Trophoblast cell (in vitro differentiated cells and primary cell): ENCODE measurements at regions not wholly inside any gene's neighbourhood (a gene's known extent, or its start where the extent isn't known, plus 50 kb on each side); places are given as distances from the start of the nearest gene placed in this dataset.

Experiments used
- DNase-seq, 2 donors: peaks; one replicate each; pipeline ENCODE4 v3.0.0-alpha.2; 2016
- H2AFZ ChIP-seq: 2 replicates; pipeline ENCODE4 v1.6.1; 2013; ENCODE audit warnings: low read length, moderate library complexity, mild to moderate bottlenecking; ENCODE audit not compliant: insufficient read depth, poor library complexity
- H2AK5ac ChIP-seq: 2 replicates; pipeline ENCODE4 v1.6.1; 2013; ENCODE audit warnings: mild to moderate bottlenecking, low read length
- H2BK120ac ChIP-seq: 2 replicates; pipeline ENCODE4 v1.6.1; 2013; ENCODE audit warnings: low read length, mild to moderate bottlenecking, moderate library complexity; ENCODE audit not compliant: insufficient read depth, poor library complexity
- H2BK12ac ChIP-seq: 2 replicates; pipeline ENCODE4 v1.6.1; 2013; ENCODE audit warnings: mild to moderate bottlenecking, low read length, moderate library complexity
- H2BK5ac ChIP-seq: 2 replicates; pipeline ENCODE4 v1.6.1; 2013; ENCODE audit warnings: low read length, low read depth, moderate library complexity, mild to moderate bottlenecking; ENCODE audit not compliant: poor library complexity
- H3K14ac ChIP-seq: 2 replicates; pipeline ENCODE4 v1.6.1; 2013; ENCODE audit warnings: mild to moderate bottlenecking, low read length
- H3K18ac ChIP-seq: 2 replicates; pipeline ENCODE4 v1.6.1; 2013; ENCODE audit warnings: mild to moderate bottlenecking, low read length
- H3K23ac ChIP-seq: 2 replicates; pipeline ENCODE4 v1.6.1; 2013; ENCODE audit warnings: low read length
- H3K27ac ChIP-seq: 2 replicates; pipeline ENCODE4 v1.5.1; 2013; ENCODE audit warnings: low read depth, mild to moderate bottlenecking, inconsistent platforms, low read length, moderate library complexity
- H3K27me3 ChIP-seq: 2 replicates; pipeline ENCODE4 v1.6.1; 2013; ENCODE audit warnings: inconsistent platforms, mild to moderate bottlenecking, low read length, moderate library complexity; ENCODE audit not compliant: insufficient read depth
- H3K36me3 ChIP-seq, 2 experiments: 1 replicate in 1 of 2; 2 replicates in 1 of 2; pipeline ENCODE4 v1.6.1; 2013; ENCODE audit warnings: low read length in 2 of 2, mild to moderate bottlenecking in 2 of 2, moderate library complexity in 1 of 2; ENCODE audit not compliant: insufficient read depth in 2 of 2, control insufficient read depth in 1 of 2
- H3K4ac ChIP-seq: 2 replicates; pipeline ENCODE4 v1.6.1; 2013; ENCODE audit warnings: low read depth, mild to moderate bottlenecking, low read length, moderate library complexity
- H3K4me1 ChIP-seq, 2 experiments: 1 replicate in 1 of 2; 2 replicates in 1 of 2; pipeline ENCODE4 v1.6.1; 2013; ENCODE audit warnings: low read length in 2 of 2, mild to moderate bottlenecking in 2 of 2, moderate library complexity in 1 of 2; ENCODE audit not compliant: insufficient read depth in 2 of 2, control insufficient read depth in 1 of 2
- H3K4me2 ChIP-seq: 2 replicates; pipeline ENCODE4 v1.6.1; 2013; ENCODE audit warnings: inconsistent platforms, mild to moderate bottlenecking, low read length, moderate library complexity
- H3K4me3 ChIP-seq: 2 replicates; pipeline ENCODE4 v1.5.1; 2013; ENCODE audit warnings: mild to moderate bottlenecking, low read depth, low read length, inconsistent platforms
- H3K79me1 ChIP-seq: one replicate; pipeline ENCODE4 v1.6.1; 2013; ENCODE audit warnings: low read length
- H3K79me2 ChIP-seq: 2 replicates; pipeline ENCODE4 v1.6.1; 2013; ENCODE audit warnings: low read length, mild to moderate bottlenecking; ENCODE audit not compliant: control insufficient read depth, insufficient read depth, poor library complexity
- H3K9ac ChIP-seq: 2 replicates; pipeline ENCODE4 v1.6.1; 2013; ENCODE audit warnings: mild to moderate bottlenecking, low read length
- H3K9me3 ChIP-seq: 2 replicates; pipeline ENCODE4 v1.6.1; 2013; ENCODE audit warnings: low read depth, mild to moderate bottlenecking, control low read depth, inconsistent platforms, low read length; ENCODE audit not compliant: insufficient read depth
- H4K12ac ChIP-seq: 2 replicates; pipeline ENCODE4 v1.6.1; 2013; ENCODE audit warnings: low read depth, mild to moderate bottlenecking, low read length, moderate library complexity
- H4K8ac ChIP-seq: 2 replicates; pipeline ENCODE4 v1.6.1; 2013; ENCODE audit warnings: low read depth, mild to moderate bottlenecking, low read length, moderate library complexity
- H4K91ac ChIP-seq: one replicate; pipeline ENCODE4 v1.6.1; 2013; ENCODE audit warnings: low read depth, mild to moderate bottlenecking, low read length, moderate library complexity
- WGBS: extraction: QIAGEN DNeasy Blood & Tissue Kit; methylation state at CpG from one replicate; pipeline ENCODE4 v1.1.7; 2013; ENCODE audit warnings: missing lambda C conversion rate; ENCODE audit not compliant: insufficient read length, insufficient coverage; ENCODE audit errors: extremely low coverage; 5-methylcytosine and 5-hydroxymethylcytosine counted together

DNA sequence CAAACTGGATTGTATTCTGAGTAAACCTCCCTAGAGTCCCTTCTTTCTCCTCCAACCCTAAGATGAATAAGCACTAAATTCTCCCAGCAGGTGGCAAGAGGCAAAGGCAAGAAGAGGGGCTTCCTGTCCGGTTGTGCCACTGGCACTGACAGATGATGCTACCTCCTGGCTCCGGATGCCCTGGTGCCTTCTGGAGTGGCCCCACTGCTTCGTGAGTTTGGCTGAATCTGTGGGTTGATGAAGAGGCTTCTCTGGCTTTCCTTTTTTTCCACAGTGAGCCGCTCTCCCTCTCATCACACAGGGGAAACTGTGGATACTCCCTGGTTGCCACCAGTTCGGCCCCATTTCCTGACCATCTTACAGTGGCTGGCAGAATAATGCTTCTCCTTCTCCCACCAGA is 404.7 kb downstream of the GALR1 start:
- Histone ChIP-seq H3K79me2 (no peaks in the 10 kb centered on the region), H3K4me1 (no peaks in the 10 kb centered on the region), H3K79me1 (no peaks in the 10 kb centered on the region), H3K9ac (no peak overlapping the region), H4K12ac (no peak overlapping the region), H3K36me3 (no peaks in the 10 kb centered on the region), H2AK5ac (no peak overlapping the region), H3K4ac (no peak overlapping the region), H3K23ac (no peak overlapping the region), H3K9me3 (no peaks in the 10 kb centered on the region), H3K4me3 (no peak overlapping the region), H3K27me3 (no peaks in the 10 kb centered on the region), H4K8ac (no peak overlapping the region), H2BK120ac (no peak overlapping the region), H3K14ac (no peak overlapping the region), H3K27ac (no peak overlapping the region), H2BK5ac (no peak overlapping the region), H3K4me2 (no peak overlapping the region), H2AFZ (no peak overlapping the region), H3K18ac (no peak overlapping the region), H4K91ac (no peak overlapping the region), H2BK12ac (no peak overlapping the region)
- WGBS = no CpG with 5 or more reads among the region's 5 CpGs
- DNase-seq = no peak

DNA sequence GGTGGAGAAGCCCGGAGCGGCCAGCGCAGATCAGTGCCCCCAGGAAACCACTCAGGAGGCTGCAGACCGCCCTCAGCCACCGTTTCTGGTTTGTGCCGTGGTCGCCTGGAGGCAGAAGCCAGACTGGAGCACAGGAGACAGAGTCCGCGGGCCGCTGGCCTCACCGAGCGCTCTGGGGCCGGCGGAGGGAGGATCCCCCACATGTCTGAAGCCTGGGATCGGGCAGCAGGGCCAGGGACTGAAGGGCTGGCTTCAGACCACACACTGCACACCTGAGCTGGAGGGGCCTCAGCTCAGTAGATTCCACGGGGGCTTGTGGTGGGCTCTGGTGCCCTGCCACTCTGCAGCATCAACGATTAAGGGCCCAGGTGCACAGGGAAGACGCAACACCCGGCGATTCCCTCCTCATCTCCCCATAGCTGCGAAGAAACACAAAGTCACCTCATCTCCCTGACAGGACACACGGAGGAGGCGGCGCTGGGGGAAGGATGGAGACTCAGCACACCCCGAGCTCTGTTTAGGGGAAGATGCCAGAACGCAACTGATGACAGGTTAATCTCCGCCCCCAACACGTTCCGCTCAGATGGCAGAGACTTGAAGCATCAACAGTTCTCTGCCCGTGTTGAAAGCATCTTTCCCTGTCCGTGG is 408.1 kb downstream of the GALR1 start:
- Histone ChIP-seq H3K14ac (no peak overlapping the region), H3K4ac (no peak overlapping the region), H4K91ac (no peak overlapping the region), H3K18ac (no peak overlapping the region), H3K36me3 (no peaks in the 10 kb centered on the region), H3K4me2 (no peak overlapping the region), H2AFZ (no peak overlapping the region), H3K4me1 (no peaks in the 10 kb centered on the region), H4K8ac (no peak overlapping the region), H3K9me3 (no peaks in the 10 kb centered on the region), H2BK5ac (no peak overlapping the region), H3K23ac (no peak overlapping the region), H3K4me3 (no peak overlapping the region), H2AK5ac (no peak overlapping the region), H3K27ac (no peak overlapping the region), H3K27me3 (no peaks in the 10 kb centered on the region), H2BK120ac (no peak overlapping the region), H4K12ac (no peak overlapping the region), H3K79me1 (no peaks in the 10 kb centered on the region), H2BK12ac (no peak overlapping the region), H3K79me2 (no peaks in the 10 kb centered on the region), H3K9ac (no peak overlapping the region)
- no CpG with 5 or more reads among the region's 31 CpGs for WGBS
- DNase-seq = no peak

DNA sequence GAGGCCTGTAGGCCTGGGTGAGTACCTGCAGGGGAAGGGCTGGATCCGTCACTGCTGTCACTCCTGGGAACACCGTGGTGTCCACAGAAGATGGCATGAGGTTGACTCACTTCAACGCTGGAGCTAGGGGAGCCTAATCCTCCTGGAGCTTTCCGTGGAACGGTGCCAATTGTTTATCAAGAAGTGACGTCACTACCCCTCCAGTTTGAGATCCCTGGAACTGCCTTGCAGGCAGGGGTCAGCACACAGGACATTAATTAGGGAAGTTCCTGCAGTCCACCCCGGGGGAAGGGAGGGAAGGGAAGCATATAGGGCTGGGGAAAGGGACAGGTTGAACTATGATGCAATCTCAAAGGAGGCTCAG is 408.6 kb downstream of the GALR1 start:
- DNase-seq = no peak
- H2BK120ac ChIP-seq = no peak overlapping the region
- no peak overlapping the region for H3K27ac ChIP-seq
- WGBS = no CpG with 5 or more reads among the region's 7 CpGs
- H3K4ac ChIP-seq = no peak overlapping the region
- H3K9me3 ChIP-seq = no peaks in the 10 kb centered on the region
- H2BK5ac ChIP-seq = no peak overlapping the region
- H4K8ac ChIP-seq = no peak overlapping the region
- H3K36me3 ChIP-seq = no peaks in the 10 kb centered on the region
- no peak overlapping the region for H3K4me2 ChIP-seq
- no peak overlapping the region for H4K91ac ChIP-seq
- H2AFZ ChIP-seq = no peak overlapping the region
- H2AK5ac ChIP-seq = no peak overlapping the region
- H3K4me1 ChIP-seq = no peaks in the 10 kb centered on the region
- H4K12ac ChIP-seq = no peak overlapping the region
- no peak overlapping the region for H3K23ac ChIP-seq
- no peaks in the 10 kb centered on the region for H3K79me2 ChIP-seq
- H3K14ac ChIP-seq = no peak overlapping the region
- no peak overlapping the region for H2BK12ac ChIP-seq
- H3K27me3 ChIP-seq = no peaks in the 10 kb centered on the region
- no peak overlapping the region for H3K4me3 ChIP-seq
- H3K9ac ChIP-seq = no peak overlapping the region
- H3K79me1 ChIP-seq = no peaks in the 10 kb centered on the region
- H3K18ac ChIP-seq = no peak overlapping the region

DNA sequence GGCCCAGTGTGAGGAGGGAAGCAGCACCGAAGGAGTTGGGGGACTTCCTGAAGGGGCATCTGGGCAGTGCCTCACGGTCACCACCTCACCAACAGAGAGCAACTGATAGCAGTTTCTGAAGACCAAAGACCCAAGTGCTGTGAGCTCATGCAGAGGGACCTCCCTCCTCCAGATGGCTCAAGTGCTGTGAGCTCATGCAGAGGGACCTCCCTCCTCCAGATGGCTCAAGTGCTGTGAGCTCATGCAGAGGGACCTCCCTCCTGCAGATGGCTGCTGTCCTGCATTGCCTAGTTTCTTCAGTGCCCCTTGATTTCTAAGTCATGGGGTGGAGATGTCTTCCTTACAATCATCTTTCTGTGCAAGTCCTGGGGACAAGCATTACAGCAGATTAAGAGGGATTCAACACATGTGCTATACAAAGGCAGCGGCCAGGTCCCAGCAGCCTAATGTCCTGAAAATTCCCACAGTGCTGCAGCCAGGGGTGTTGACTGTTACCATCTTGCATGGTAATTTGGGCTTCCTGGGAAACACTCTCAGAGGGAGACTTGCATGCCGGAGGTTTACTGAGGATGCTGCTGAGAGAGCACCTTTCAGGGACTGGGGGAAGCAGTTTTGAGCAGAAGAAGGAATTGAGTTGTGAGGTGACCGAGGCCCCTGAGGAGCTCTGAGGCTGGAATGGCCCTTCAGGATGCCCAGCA is 409.3 kb downstream of the GALR1 start:
- Histone ChIP-seq H2BK120ac (no peak overlapping the region), H3K9ac (no peak overlapping the region), H4K12ac (no peak overlapping the region), H3K27ac (no peak overlapping the region), H3K23ac (no peak overlapping the region), H2BK5ac (no peak overlapping the region), H3K4ac (no peak overlapping the region), H3K79me2 (no peaks in the 10 kb centered on the region), H2AFZ (no peak overlapping the region), H3K79me1 (no peaks in the 10 kb centered on the region), H2BK12ac (no peak overlapping the region), H3K9me3 (no peaks in the 10 kb centered on the region), H3K18ac (no peak overlapping the region), H3K27me3 (no peaks in the 10 kb centered on the region), H4K91ac (no peak overlapping the region), H3K4me3 (no peak overlapping the region), H2AK5ac (no peak overlapping the region), H3K4me1 (no peaks in the 10 kb centered on the region), H3K36me3 (no peaks in the 10 kb centered on the region), H4K8ac (no peak overlapping the region), H3K4me2 (no peak overlapping the region), H3K14ac (no peak overlapping the region)
- WGBS = no CpG with 5 or more reads among the region's 5 CpGs
- DNase-seq = no peak
